Calu3 (cell line): ENCODE measurements at regions not wholly inside any gene's neighbourhood (a gene's known extent, or its start where the extent isn't known, plus 50 kb on each side); places are given as distances from the start of the nearest gene placed in this dataset.

ENCODE experiments used
- BruUV-seq: library from RNA; stranded (reverse); fragments of 400-500 nt; replicated peaks from 2 replicates; lab custom pipeline; 2021; lab: Mats Ljungman, UMichigan
- CTCF ChIA-PET: fragments of 300-600 bp; sonication (Branson Sonifier 250); formaldehyde crosslinking; loops from one replicate; lab custom pipeline; 2022; ENCODE audit warnings: antibody characterized with exemption; lab: Charles Lee
- DNase-seq: peaks from one replicate; pipeline ENCODE4 v3.0.0; 2022
- H3K27ac Mint-ChIP-seq: one replicate; pipeline ENCODE4 v1.8.0; 2022; ENCODE audit warnings: mixed read lengths; ENCODE audit not compliant: unreplicated experiment
- H3K27me3 Mint-ChIP-seq: one replicate; pipeline ENCODE4 v1.8.0; 2022; ENCODE audit warnings: mixed read lengths; ENCODE audit not compliant: unreplicated experiment
- H3K36me3 Mint-ChIP-seq: one replicate; pipeline ENCODE4 v1.8.0; 2022; ENCODE audit warnings: mild to moderate bottlenecking, moderate library complexity, mixed read lengths; ENCODE audit not compliant: insufficient read depth, unreplicated experiment
- H3K4me1 Mint-ChIP-seq: one replicate; pipeline ENCODE4 v1.8.0; 2022; ENCODE audit warnings: mild to moderate bottlenecking, low read depth, mixed read lengths; ENCODE audit not compliant: unreplicated experiment
- H3K4me3 Mint-ChIP-seq: one replicate; pipeline ENCODE4 v1.8.0; 2022; ENCODE audit warnings: mild to moderate bottlenecking, low read depth, moderate library complexity, mixed read lengths; ENCODE audit not compliant: unreplicated experiment
- H3K9me3 Mint-ChIP-seq: one replicate; pipeline ENCODE4 v1.8.0; 2022; ENCODE audit warnings: low read depth, mixed read lengths; ENCODE audit not compliant: unreplicated experiment
- intact Hi-C: fragments of 100-400 bp; cut with micrococcal nuclease; formaldehyde crosslinking; loops from one replicate; pipeline ENCODE4 v1.10.0; 2022; ENCODE audit not compliant: unreplicated experiment
- TF ChIP-seq, protein P1 (sequence below): fragments of 200-600 bp; IDR thresholded peaks from one replicate; pipeline ENCODE4 v1.8.0; 2022; ENCODE audit warnings: antibody characterized with exemption; ENCODE audit not compliant: unreplicated experiment

DNA sequence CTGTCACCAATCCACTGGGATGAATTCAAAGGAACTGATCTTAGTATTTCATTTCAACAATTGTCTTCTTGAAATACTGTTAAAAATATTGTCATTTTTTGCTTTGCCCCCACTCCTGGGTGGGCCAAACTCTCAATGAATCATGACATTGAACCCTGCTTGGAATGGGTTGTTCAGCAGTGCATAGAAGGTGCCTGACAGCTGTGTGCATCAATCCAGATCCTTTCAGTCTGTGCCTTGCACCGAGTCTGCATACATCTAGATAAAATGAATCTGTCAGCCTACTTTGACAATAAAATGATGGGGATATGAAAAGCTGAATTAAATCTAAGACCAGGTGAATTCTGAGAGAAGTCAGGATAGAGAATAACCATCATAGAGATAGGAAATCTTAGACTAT lies 706.6 kb downstream of the CBLN2 start:
- H3K4me1 Mint-ChIP-seq = no peaks in the 10 kb centered on the region
- H3K27me3 Mint-ChIP-seq = no peaks in the 10 kb centered on the region
- TF ChIP-seq, protein P1, sequence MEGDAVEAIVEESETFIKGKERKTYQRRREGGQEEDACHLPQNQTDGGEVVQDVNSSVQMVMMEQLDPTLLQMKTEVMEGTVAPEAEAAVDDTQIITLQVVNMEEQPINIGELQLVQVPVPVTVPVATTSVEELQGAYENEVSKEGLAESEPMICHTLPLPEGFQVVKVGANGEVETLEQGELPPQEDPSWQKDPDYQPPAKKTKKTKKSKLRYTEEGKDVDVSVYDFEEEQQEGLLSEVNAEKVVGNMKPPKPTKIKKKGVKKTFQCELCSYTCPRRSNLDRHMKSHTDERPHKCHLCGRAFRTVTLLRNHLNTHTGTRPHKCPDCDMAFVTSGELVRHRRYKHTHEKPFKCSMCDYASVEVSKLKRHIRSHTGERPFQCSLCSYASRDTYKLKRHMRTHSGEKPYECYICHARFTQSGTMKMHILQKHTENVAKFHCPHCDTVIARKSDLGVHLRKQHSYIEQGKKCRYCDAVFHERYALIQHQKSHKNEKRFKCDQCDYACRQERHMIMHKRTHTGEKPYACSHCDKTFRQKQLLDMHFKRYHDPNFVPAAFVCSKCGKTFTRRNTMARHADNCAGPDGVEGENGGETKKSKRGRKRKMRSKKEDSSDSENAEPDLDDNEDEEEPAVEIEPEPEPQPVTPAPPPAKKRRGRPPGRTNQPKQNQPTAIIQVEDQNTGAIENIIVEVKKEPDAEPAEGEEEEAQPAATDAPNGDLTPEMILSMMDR = no peak
- no peak overlapping the region for H3K27ac Mint-ChIP-seq
- intact Hi-C loops = no loop called here
- DNase-seq = no peak
- CTCF ChIA-PET = no interaction called here
- H3K36me3 Mint-ChIP-seq = no peaks in the 10 kb centered on the region
- H3K9me3 Mint-ChIP-seq = peaks cover 5% of the 10 kb centered on the region
- H3K4me3 Mint-ChIP-seq = no peak overlapping the region
- BruUV-seq = no TSS peak

DNA sequence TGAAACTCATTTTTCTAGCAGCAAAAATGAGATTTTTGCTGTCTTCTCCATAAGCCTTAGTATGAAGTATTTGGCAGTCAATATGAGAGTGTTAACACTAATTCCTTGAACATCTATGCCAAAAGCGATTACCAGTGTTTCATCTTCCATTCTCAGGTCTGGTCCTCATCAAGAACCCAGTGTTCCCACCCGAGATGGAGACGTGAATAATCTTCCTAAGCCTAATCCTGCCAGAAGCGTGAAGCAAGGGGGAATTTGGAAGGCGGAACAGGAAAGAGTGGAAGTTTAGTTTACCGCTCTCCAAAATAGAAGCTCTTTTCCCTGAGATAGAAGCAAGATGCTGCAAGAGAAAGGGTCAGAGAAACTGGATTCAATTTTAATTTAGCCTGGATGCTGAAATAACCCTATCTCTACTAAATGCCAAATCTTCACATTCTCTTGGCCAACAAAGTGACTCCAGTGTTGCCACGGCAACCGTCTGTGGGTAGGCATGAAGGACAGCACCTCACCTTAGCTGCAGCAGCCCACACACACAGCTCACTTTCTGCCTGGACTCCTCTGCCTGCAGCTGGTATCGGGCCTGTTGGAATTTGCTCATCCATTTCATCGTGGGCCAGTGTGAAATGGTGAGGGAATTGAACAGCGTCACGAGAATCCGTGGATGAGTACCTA lies 711.1 kb downstream of the CBLN2 start:
- Mint-ChIP-seq H3K36me3 (no peaks in the 10 kb centered on the region), H3K27me3 (no peaks in the 10 kb centered on the region), H3K9me3 (peaks cover 3% of the 10 kb centered on the region), H3K27ac (no peak overlapping the region), H3K4me3 (no peak overlapping the region), H3K4me1 (peaks cover 18% of the 10 kb centered on the region)
- intact Hi-C loops = no loop called here
- no peak for DNase-seq
- CTCF ChIA-PET = no interaction called here
- TF ChIP-seq, protein P1 = no peak
- no TSS peak for BruUV-seq

DNA sequence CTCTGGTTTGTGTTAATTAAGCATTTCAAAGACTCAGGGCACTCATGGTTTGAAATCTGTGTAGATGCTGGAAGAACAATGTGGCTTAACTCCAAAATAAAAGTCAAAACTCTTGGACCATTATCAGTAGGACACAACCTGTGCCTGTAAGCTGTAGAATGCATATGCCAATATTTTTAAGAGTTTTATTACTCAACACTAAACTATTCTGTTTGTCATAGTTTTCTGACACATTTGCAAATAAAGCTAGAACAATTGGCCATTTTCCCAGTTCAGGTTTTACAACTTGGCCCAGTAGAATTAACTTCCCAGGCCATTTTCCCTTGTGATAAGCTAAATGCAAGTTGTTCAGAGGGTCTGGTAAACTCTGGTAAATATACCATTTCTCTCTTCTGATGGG lies 713.1 kb downstream of the CBLN2 start:
- no peak overlapping the region for H3K4me3 Mint-ChIP-seq
- CTCF ChIA-PET = no interaction called here
- TF ChIP-seq, protein P1 = no peak
- no peaks in the 10 kb centered on the region for H3K36me3 Mint-ChIP-seq
- no peak overlapping the region for H3K27ac Mint-ChIP-seq
- no peaks in the 10 kb centered on the region for H3K27me3 Mint-ChIP-seq
- peaks cover 26% of the 10 kb centered on the region for H3K4me1 Mint-ChIP-seq
- H3K9me3 Mint-ChIP-seq = peaks cover 3% of the 10 kb centered on the region
- intact Hi-C loops = no loop called here
- DNase-seq = peak; percentile 32
- BruUV-seq = no TSS peak

DNA sequence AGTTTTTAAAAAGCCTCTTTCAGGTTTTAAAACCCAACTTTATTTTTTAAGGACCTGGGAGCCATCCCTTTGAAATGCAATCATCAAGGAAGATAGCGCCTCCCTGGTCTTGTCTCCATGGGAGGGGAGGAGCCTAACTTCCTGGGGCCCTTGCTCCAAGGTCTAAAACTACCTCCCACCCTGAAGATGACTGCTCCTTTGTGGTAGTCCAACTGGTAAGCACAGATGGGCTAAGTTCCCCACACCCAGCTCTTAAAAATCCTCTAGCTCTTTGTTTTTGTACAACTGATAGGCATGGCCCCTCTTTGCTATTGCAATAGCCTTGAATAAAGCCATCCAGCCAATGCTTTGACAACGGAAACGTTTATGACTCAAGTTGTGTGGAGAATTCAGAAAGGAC lies 716.8 kb downstream of the CBLN2 start:
- CTCF ChIA-PET = no interaction called here
- TF ChIP-seq, protein P1 = no peak
- no TSS peak for BruUV-seq
- Mint-ChIP-seq H3K9me3 (peaks cover 3% of the 10 kb centered on the region), H3K27ac (no peak overlapping the region), H3K27me3 (no peaks in the 10 kb centered on the region), H3K4me1 (peaks cover 26% of the 10 kb centered on the region), H3K36me3 (no peaks in the 10 kb centered on the region), H3K4me3 (no peak overlapping the region)
- DNase-seq = no peak
- intact Hi-C loops = no loop called here
